Panc1 (cell line): ENCODE measurements at regions not wholly inside any gene's neighbourhood (a gene's known extent, or its start where the extent isn't known, plus 50 kb on each side); places are given as distances from the start of the nearest gene placed in this dataset.

Experiments
- CTCF ChIP-seq: fragments of 450-650 bp; IDR thresholded peaks from 2 replicates; pipeline ENCODE4 v1.5.1; 2017; ENCODE audit warnings: mild to moderate bottlenecking
- POLR2AphosphoS5 ChIP-seq: IDR thresholded peaks from 2 replicates; pipeline ENCODE4 v1.6.1; 2012; ENCODE audit warnings: mild to moderate bottlenecking, low read depth, low read length, moderate library complexity
- SIN3A ChIP-seq: IDR thresholded peaks from 2 replicates; pipeline ENCODE4 v1.6.1; 2012; ENCODE audit warnings: low read depth, mild to moderate bottlenecking, low read length, moderate library complexity, borderline replicate concordance; ENCODE audit not compliant: insufficient read depth

- TF ChIP-seq SIN3A: no peak
- no peak for TF ChIP-seq CTCF
- no peak for TF ChIP-seq POLR2AphosphoS5
Observed at GRCh38 chr3:1533763-1534162, 440.9 kb downstream of the CNTN6 start.
